Panc1 (cell line): ENCODE measurements at regions not wholly inside any gene's neighbourhood (a gene's known extent, or its start where the extent isn't known, plus 50 kb on each side); places are given as distances from the start of the nearest gene placed in this dataset.

Experiments used
- ATAC-seq: fragments of 200-7000 bp; cut with Tn5 transposase; 2 replicates; pipeline ENCODE4 v1.9.1; 2020; ENCODE audit warnings: mild to moderate bottlenecking, moderate library complexity
- BruUV-seq: library from RNA; stranded (reverse); fragments of 400-500 nt; replicated peaks from 2 replicates; lab custom pipeline; 2021; lab: Mats Ljungman, UMichigan
- CTCF ChIA-PET: fragments of 300-600 bp; sonication (Branson Sonifier 250); formaldehyde crosslinking; loops from one replicate; lab custom pipeline; 2022; ENCODE audit warnings: antibody characterized with exemption; lab: Charles Lee
- POLR2A ChIA-PET: fragments of 300-600 bp; sonication (Branson Sonifier 250); formaldehyde crosslinking; loops from one replicate; lab custom pipeline; 2022; ENCODE audit warnings: antibody characterized with exemption; lab: Charles Lee
- DNase-seq: peaks from one replicate; pipeline ENCODE4 v3.0.0-alpha.2; 2010; ENCODE audit warnings: low read depth, low spot score
- H3K27ac ChIP-seq: 2 replicates; pipeline ENCODE4 v1.5.1; 2011; ENCODE audit warnings: mild to moderate bottlenecking, low read length, inconsistent platforms
- H3K27me3 ChIP-seq: fragments of 200-500 bp; sonication (Bioruptor generic); 2 replicates; pipeline ENCODE4 v1.6.0; 2014; ENCODE audit warnings: low read length, inconsistent platforms; ENCODE audit not compliant: control insufficient read depth, insufficient read depth
- H3K36me3 ChIP-seq: fragments of 200-500 bp; sonication (Bioruptor generic); 2 replicates; pipeline ENCODE4 v1.5.1; 2014; ENCODE audit warnings: inconsistent platforms, mild to moderate bottlenecking, low read length, moderate library complexity; ENCODE audit not compliant: control insufficient read depth, insufficient read depth
- H3K4me1 ChIP-seq: 2 replicates; pipeline ENCODE4 v1.5.1; 2011; ENCODE audit warnings: inconsistent platforms, mild to moderate bottlenecking, low read length, moderate library complexity; ENCODE audit not compliant: control insufficient read depth, insufficient read depth
- H3K4me3 ChIP-seq, 2 experiments: 2 replicates each; pipeline ENCODE4 v1.5.1; 2011 to 2012; ENCODE audit warnings: low read depth in 2 of 2, low read length in 2 of 2, mild to moderate bottlenecking in 2 of 2, inconsistent platforms in 1 of 2, moderate library complexity in 1 of 2
- H3K9me3 ChIP-seq: fragments of 200-500 bp; sonication (Bioruptor generic); 2 replicates; pipeline ENCODE4 v1.5.1; 2014; ENCODE audit warnings: low read depth, mild to moderate bottlenecking, inconsistent platforms, low read length, moderate library complexity; ENCODE audit not compliant: control insufficient read depth, insufficient read depth
- POLR2AphosphoS5 ChIP-seq: IDR thresholded peaks from 2 replicates; pipeline ENCODE4 v1.6.1; 2012; ENCODE audit warnings: mild to moderate bottlenecking, low read depth, low read length, moderate library complexity
- SIN3A ChIP-seq: IDR thresholded peaks from 2 replicates; pipeline ENCODE4 v1.6.1; 2012; ENCODE audit warnings: low read depth, mild to moderate bottlenecking, low read length, moderate library complexity, borderline replicate concordance; ENCODE audit not compliant: insufficient read depth
- TCF7L2 ChIP-seq: IDR thresholded peaks from 2 replicates; pipeline ENCODE4 v1.6.1; 2011; ENCODE audit warnings: mild to moderate bottlenecking, low read depth, low read length, inconsistent platforms
- in situ Hi-C: cut with HindIII; loops from 2 replicates; pipeline ENCODE4 v1.10.0; 2016; ENCODE audit warnings: low sequenced_read_pairs, low pct_unique_long_range_greater_than_20kb
- intact Hi-C: fragments of 100-400 bp; cut with micrococcal nuclease; formaldehyde crosslinking; loops from one replicate; pipeline ENCODE4 v1.10.0; 2022; ENCODE audit not compliant: unreplicated experiment
- TF ChIP-seq, protein P1 (sequence below), 2 experiments: IDR thresholded peaks; 2 replicates each; pipeline ENCODE4 v1.6.1; 2011 to 2012; ENCODE audit warnings: low read depth in 2 of 2, control low read depth in 1 of 2, low read length in 1 of 2, mild to moderate bottlenecking in 1 of 2, moderate library complexity in 1 of 2; ENCODE audit not compliant: insufficient read depth in 1 of 2
- TF ChIP-seq, protein P2 (sequence below): fragments of 450-650 bp; IDR thresholded peaks from 2 replicates; pipeline ENCODE4 v1.5.1; 2017; ENCODE audit warnings: mild to moderate bottlenecking

DNA sequence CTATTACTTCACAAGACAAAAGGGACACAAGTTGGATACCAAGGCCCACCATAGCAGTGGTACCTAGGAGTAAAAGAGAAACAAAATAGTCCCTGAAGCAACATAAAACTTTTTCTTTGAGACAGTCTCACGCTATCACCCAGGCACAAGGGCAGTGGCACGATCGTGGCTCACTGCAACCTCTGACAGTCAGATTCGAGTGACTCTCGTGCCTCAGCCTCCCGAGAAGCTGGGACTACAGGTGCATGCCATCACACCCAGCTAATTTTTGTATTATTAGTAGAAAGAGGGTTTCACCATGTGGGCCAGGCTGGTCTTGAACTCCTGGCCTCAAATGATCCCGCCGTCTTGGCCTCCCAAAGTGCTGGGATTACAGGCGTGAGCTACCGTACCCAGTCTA lies 59.0 kb upstream of the KCNMA1 start:
- H3K9me3 ChIP-seq: no peaks in the 10 kb centered on the region
- no peaks in the 10 kb centered on the region for H3K4me1 ChIP-seq
- intact Hi-C loops: no loop called here
- in situ Hi-C loops: no loop called here
- H3K27me3 ChIP-seq: 0 out of 2 replicates have a peak, but pooled peaks cover 4% of the 10 kb centered on the region
- TF ChIP-seq, protein P1, sequence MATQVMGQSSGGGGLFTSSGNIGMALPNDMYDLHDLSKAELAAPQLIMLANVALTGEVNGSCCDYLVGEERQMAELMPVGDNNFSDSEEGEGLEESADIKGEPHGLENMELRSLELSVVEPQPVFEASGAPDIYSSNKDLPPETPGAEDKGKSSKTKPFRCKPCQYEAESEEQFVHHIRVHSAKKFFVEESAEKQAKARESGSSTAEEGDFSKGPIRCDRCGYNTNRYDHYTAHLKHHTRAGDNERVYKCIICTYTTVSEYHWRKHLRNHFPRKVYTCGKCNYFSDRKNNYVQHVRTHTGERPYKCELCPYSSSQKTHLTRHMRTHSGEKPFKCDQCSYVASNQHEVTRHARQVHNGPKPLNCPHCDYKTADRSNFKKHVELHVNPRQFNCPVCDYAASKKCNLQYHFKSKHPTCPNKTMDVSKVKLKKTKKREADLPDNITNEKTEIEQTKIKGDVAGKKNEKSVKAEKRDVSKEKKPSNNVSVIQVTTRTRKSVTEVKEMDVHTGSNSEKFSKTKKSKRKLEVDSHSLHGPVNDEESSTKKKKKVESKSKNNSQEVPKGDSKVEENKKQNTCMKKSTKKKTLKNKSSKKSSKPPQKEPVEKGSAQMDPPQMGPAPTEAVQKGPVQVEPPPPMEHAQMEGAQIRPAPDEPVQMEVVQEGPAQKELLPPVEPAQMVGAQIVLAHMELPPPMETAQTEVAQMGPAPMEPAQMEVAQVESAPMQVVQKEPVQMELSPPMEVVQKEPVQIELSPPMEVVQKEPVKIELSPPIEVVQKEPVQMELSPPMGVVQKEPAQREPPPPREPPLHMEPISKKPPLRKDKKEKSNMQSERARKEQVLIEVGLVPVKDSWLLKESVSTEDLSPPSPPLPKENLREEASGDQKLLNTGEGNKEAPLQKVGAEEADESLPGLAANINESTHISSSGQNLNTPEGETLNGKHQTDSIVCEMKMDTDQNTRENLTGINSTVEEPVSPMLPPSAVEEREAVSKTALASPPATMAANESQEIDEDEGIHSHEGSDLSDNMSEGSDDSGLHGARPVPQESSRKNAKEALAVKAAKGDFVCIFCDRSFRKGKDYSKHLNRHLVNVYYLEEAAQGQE (IDR thresholded peaks at IDR 0.05; ENCODE audit: insufficient read depth in 1 of 2, low read depth in 2 of 2, low read length in 1 of 2): no peak
- TF ChIP-seq SIN3A: no peak
- no peak for TF ChIP-seq POLR2AphosphoS5
- TF ChIP-seq, protein P2, sequence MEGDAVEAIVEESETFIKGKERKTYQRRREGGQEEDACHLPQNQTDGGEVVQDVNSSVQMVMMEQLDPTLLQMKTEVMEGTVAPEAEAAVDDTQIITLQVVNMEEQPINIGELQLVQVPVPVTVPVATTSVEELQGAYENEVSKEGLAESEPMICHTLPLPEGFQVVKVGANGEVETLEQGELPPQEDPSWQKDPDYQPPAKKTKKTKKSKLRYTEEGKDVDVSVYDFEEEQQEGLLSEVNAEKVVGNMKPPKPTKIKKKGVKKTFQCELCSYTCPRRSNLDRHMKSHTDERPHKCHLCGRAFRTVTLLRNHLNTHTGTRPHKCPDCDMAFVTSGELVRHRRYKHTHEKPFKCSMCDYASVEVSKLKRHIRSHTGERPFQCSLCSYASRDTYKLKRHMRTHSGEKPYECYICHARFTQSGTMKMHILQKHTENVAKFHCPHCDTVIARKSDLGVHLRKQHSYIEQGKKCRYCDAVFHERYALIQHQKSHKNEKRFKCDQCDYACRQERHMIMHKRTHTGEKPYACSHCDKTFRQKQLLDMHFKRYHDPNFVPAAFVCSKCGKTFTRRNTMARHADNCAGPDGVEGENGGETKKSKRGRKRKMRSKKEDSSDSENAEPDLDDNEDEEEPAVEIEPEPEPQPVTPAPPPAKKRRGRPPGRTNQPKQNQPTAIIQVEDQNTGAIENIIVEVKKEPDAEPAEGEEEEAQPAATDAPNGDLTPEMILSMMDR: no peak
- TF ChIP-seq TCF7L2: no peak
- DNase-seq (no peak), ATAC-seq (no peak)
- no peak overlapping the region for H3K4me3 ChIP-seq
- no TSS peak for BruUV-seq
- H3K27ac ChIP-seq: no peak overlapping the region
- ChIA-PET CTCF (no interaction called here), POLR2A (interaction anchor here (0.7 kb wide), 1 partner anchor 1005 kb away, joined by 7 read pairs; no protein-coding TSS in a partner anchor)
- no peaks in the 10 kb centered on the region for H3K36me3 ChIP-seq

DNA sequence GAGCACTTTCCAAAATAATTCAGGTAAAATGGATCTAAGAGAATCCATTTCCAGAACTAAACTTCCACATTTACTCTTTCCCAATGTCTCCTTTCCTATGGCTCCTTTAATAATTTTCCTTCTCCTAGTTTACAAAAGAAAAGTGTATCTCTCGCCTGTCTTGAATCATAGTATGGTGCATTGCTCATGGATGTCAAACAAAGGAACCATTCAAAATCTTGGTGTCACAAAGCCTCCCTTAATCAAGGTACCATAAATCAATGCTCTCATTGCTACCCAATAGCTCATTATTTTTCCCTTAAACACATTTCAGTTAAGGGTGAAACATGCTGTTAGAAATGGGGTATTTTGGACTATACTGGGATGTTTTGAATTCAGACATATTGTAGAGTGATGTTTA lies 57.6 kb upstream of the KCNMA1 start:
- ATAC-seq (no peak), DNase-seq (no peak)
- BruUV-seq: no TSS peak
- POLR2A ChIA-PET: interaction anchor here (0.6 kb wide), 1 partner anchor 18 kb away, joined by 6 read pairs; no protein-coding TSS in a partner anchor
- Histone ChIP-seq H3K36me3 (no peaks in the 10 kb centered on the region), H3K4me3 (no peak overlapping the region), H3K4me1 (no peaks in the 10 kb centered on the region), H3K27me3 (peaks cover 5% of the 10 kb centered on the region; the same call in 1 of the 2 replicates), H3K9me3 (no peaks in the 10 kb centered on the region), H3K27ac (no peak overlapping the region)
- TF ChIP-seq, protein P1 (IDR thresholded peaks at IDR 0.05; ENCODE audit: insufficient read depth in 1 of 2, low read depth in 2 of 2, low read length in 1 of 2): no peak
- in situ Hi-C loops: no loop called here
- CTCF ChIA-PET: no interaction called here
- intact Hi-C loops: no loop called here
